ENCODE measurements at regions not wholly inside any gene's neighbourhood (a gene's known extent, or its start where the extent isn't known, plus 50 kb on each side); places are given as distances from the start of the nearest gene placed in this dataset.

DNA sequence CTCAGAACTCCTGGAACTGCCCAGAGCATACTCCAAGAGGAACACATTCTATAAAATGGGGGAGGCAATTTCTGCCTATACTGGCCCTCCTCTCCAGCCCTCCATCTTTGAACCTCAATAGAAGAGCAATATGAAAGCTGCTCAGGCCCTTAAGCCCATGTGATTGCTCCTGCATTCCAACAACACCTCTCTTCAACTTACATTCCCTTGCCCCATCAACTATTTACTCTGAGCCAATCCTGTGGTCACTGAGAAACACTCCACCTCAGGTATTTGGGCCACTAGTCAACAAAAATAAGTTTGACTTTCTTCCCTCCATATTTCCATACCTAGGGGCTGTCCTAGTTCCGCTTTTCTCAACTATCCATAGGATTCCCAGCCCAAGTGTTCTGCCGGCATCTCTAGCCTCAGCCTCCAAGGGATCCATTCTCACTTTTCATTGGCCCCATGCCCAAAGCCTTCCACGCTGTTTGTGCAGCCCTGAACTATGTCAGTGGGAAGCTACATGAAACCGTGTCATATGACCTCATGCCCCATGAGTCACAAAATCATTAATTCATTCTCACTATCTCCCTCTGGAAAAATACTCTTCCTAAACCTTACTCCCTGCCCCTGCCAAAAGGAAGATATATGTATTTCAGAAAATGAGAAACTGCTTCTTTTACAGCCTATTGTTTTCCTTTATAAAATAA lies 61.6 kb downstream of the GJD2 start:
- H4K20me1 ChIP-seq (ENCODE audit: insufficient read depth): no peaks in the 10 kb centered on the region
- no peaks in the 10 kb centered on the region for H3K36me3 ChIP-seq (ENCODE audit: low read depth)
- H2AFZ ChIP-seq: no peak overlapping the region
- CTCF ChIA-PET: no interaction called here
- no peaks in the 10 kb centered on the region for H3K9me3 ChIP-seq (ENCODE audit: insufficient read depth, low read depth)
- no peaks in the 10 kb centered on the region for H3K79me2 ChIP-seq (ENCODE audit: low read depth)
- H3K4me3 ChIP-seq: no peak overlapping the region
- BruUV-seq (replicated peaks): no TSS peak
- intact Hi-C loops (cut with micrococcal nuclease; ENCODE audit: unreplicated experiment): no loop called here
- H3K27me3 ChIP-seq (ENCODE audit: insufficient read depth, low read depth): no peaks in the 10 kb centered on the region
- H3K4me1 ChIP-seq (replicated peaks; ENCODE audit: insufficient read depth): no peaks in the 10 kb centered on the region
- TF ChIP-seq EZH2 (IDR thresholded peaks at IDR 0.05; ENCODE audit: low read depth): no peak
- TF ChIP-seq CTCF (conservative IDR thresholded peaks at IDR 0.05): no peak
- H3K9me2 ChIP-seq (ENCODE audit: insufficient read depth): no peaks in the 10 kb centered on the region
- POLR2A ChIA-PET (ENCODE audit: unreplicated experiment): no interaction called here
- DNase-seq: no peak
- no peak overlapping the region for H3K4me2 ChIP-seq
- no peak overlapping the region for H3K27ac ChIP-seq
- no peaks in the 10 kb centered on the region for H3F3A ChIP-seq (ENCODE audit: insufficient read depth, low read depth)

DNA sequence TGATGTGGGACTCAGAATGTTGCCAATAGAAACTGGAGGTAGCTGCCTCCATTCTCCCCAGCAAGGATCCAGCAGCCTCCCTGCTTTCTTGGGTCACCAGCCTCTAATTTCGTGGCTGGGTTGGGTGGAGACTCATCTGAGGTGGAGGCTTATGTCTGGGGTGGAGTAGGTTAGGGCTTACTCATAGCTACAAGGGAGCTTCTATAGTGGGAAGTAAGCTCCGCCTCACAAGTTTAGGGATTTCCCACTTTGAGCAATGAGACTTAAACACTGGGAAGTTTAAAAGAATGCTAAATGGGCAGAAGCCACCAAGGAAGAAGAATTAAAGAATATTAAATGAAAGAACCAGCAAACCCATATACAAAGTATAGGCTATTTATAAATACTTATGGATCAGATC lies 63.8 kb downstream of the GJD2 start:
- no peak overlapping the region for H3K4me2 ChIP-seq
- no peaks in the 10 kb centered on the region for H3K27me3 ChIP-seq (ENCODE audit: insufficient read depth, low read depth)
- H3K27ac ChIP-seq: no peak overlapping the region
- no peaks in the 10 kb centered on the region for H4K20me1 ChIP-seq (ENCODE audit: insufficient read depth)
- no peaks in the 10 kb centered on the region for H3K9me2 ChIP-seq (ENCODE audit: insufficient read depth)
- H3K4me1 ChIP-seq (replicated peaks; ENCODE audit: insufficient read depth): no peaks in the 10 kb centered on the region
- POLR2A ChIA-PET (ENCODE audit: unreplicated experiment): no interaction called here
- H3K79me2 ChIP-seq (ENCODE audit: low read depth): no peaks in the 10 kb centered on the region
- no peaks in the 10 kb centered on the region for H3F3A ChIP-seq (ENCODE audit: insufficient read depth, low read depth)
- BruUV-seq (replicated peaks): no TSS peak
- no peak for TF ChIP-seq CTCF (conservative IDR thresholded peaks at IDR 0.05)
- no peak for TF ChIP-seq EZH2 (IDR thresholded peaks at IDR 0.05; ENCODE audit: low read depth)
- H2AFZ ChIP-seq: no peak overlapping the region
- DNase-seq: no peak
- intact Hi-C loops (cut with micrococcal nuclease; ENCODE audit: unreplicated experiment): no loop called here
- CTCF ChIA-PET: no interaction called here
- no peaks in the 10 kb centered on the region for H3K36me3 ChIP-seq (ENCODE audit: low read depth)
- no peak overlapping the region for H3K4me3 ChIP-seq
- no peaks in the 10 kb centered on the region for H3K9me3 ChIP-seq (ENCODE audit: insufficient read depth, low read depth)

- CTCF ChIA-PET: no interaction called here
- H3K4me3 ChIP-seq: no peak overlapping the region
- no peaks in the 10 kb centered on the region for H3K36me3 ChIP-seq (ENCODE audit: low read depth)
- H3K4me2 ChIP-seq: no peak overlapping the region
- no peaks in the 10 kb centered on the region for H3K9me3 ChIP-seq (ENCODE audit: insufficient read depth, low read depth)
- BruUV-seq (replicated peaks): no TSS peak
- H3K4me1 ChIP-seq (replicated peaks; ENCODE audit: insufficient read depth): no peaks in the 10 kb centered on the region
- no peaks in the 10 kb centered on the region for H3K27me3 ChIP-seq (ENCODE audit: insufficient read depth, low read depth)
- no peak for TF ChIP-seq EZH2 (IDR thresholded peaks at IDR 0.05; ENCODE audit: low read depth)
- TF ChIP-seq CTCF (conservative IDR thresholded peaks at IDR 0.05): no peak
- H3K79me2 ChIP-seq (ENCODE audit: low read depth): no peaks in the 10 kb centered on the region
- intact Hi-C loops (cut with micrococcal nuclease; ENCODE audit: unreplicated experiment): no loop called here
- POLR2A ChIA-PET (ENCODE audit: unreplicated experiment): no interaction called here
- no peaks in the 10 kb centered on the region for H4K20me1 ChIP-seq (ENCODE audit: insufficient read depth)
- no peaks in the 10 kb centered on the region for H3F3A ChIP-seq (ENCODE audit: insufficient read depth, low read depth)
- H3K9me2 ChIP-seq (ENCODE audit: insufficient read depth): no peaks in the 10 kb centered on the region
- H3K27ac ChIP-seq: no peak overlapping the region
- no peak for DNase-seq
- no peak overlapping the region for H2AFZ ChIP-seq
These were observed 66.1 kb downstream of the GJD2 start for GRCh38 chr15:34688699-34689098.

Measured in PC-9 (cell line).